NCI-H2029 treated with DMSO at 0.1 percent for 48 hours (cell line): ENCODE measurements at regions not wholly inside any gene's neighbourhood (a gene's known extent, or its start where the extent isn't known, plus 50 kb on each side); places are given as distances from the start of the nearest gene placed in this dataset.
"Not testable (repeated sequence)": the region's sequence is repeated elsewhere in the genome, so short reads cannot be mapped to it uniquely, and the experiment has no call there.

Experiments
- DNase-seq: peaks from one replicate; lab custom pipeline; 2025; lab: John Stamatoyannopoulos, UW

- no peak for DNase-seq
These were observed 125.9 kb upstream of the ARX start for GRCh38 chrX:25141684-25142083.

- no peak for DNase-seq
These were observed 115.3 kb upstream of the ARX start for GRCh38 chrX:25131055-25131454.

- DNase-seq, result no peak
These were observed 114.9 kb upstream of the ARX start for GRCh38 chrX:25130619-25131018.

- no peak for DNase-seq
These were observed 109.7 kb upstream of the ARX start for GRCh38 chrX:25125483-25125882.

- no peak for DNase-seq
These were observed 108.6 kb upstream of the ARX start for GRCh38 chrX:25124391-25124790.

- no peak for DNase-seq
These were observed 96.4 kb upstream of the ARX start for GRCh38 chrX:25112156-25112555.

- DNase-seq, result no peak
These were observed 92.7 kb upstream of the ARX start for GRCh38 chrX:25108481-25108880.

- DNase-seq, result no peak
These were observed 89.5 kb upstream of the ARX start for GRCh38 chrX:25105221-25105620.

GRCh38 chrX:25096522-25097045 lies 80.8 kb upstream of the ARX start:
- DNase-seq, result no peak

GRCh38 chrX:25091152-25091551 lies 75.4 kb upstream of the ARX start:
- not testable (repeated sequence) for DNase-seq

GRCh38 chrX:25084446-25084845 lies 68.7 kb upstream of the ARX start:
- no peak for DNase-seq

GRCh38 chrX:25083661-25084060 lies 67.9 kb upstream of the ARX start:
- no peak for DNase-seq

- DNase-seq, result no peak
These were observed 63.3 kb upstream of the ARX start for GRCh38 chrX:25079020-25079419.

GRCh38 chrX:25076941-25077500 lies 61.3 kb upstream of the ARX start:
- DNase-seq, result no peak

- no peak for DNase-seq
These were observed 56.5 kb upstream of the ARX start for GRCh38 chrX:25072247-25072646.

- DNase-seq, result no peak
These were observed 54.3 kb upstream of the ARX start for GRCh38 chrX:25070038-25070437.

GRCh38 chrX:25069209-25069608 lies 53.4 kb upstream of the ARX start:
- no peak for DNase-seq

- DNase-seq, result no peak
These were observed 52.6 kb upstream of the ARX start for GRCh38 chrX:25068340-25068739.

- no peak for DNase-seq
These were observed 51.8 kb upstream of the ARX start for GRCh38 chrX:25067271-25068172.

- DNase-seq, result no peak
These were observed 50.4 kb upstream of the ARX start for GRCh38 chrX:25066131-25066530.
